ENCODE measurements at regions not wholly inside any gene's neighbourhood (a gene's known extent, or its start where the extent isn't known, plus 50 kb on each side); places are given as distances from the start of the nearest gene placed in this dataset.

- TF ChIP-seq CTCF (IDR thresholded peaks at IDR 0.05) = no peak
- DNase-seq (ENCODE audit: low spot score) = no peak
- ATAC-seq (ENCODE audit: low FRiP score) = no peak
These were observed 92.2 kb upstream of the RAD23B start for GRCh38 chr9:107190936-107191290.

GRCh38 chr9:107193251-107193650 lies 89.8 kb upstream of the RAD23B start:
- ATAC-seq (ENCODE audit: low FRiP score) (no peak), DNase-seq (ENCODE audit: low spot score) (no peak)
- TF ChIP-seq CTCF (IDR thresholded peaks at IDR 0.05) = no peak

- ATAC-seq (ENCODE audit: low FRiP score) (no peak), DNase-seq (ENCODE audit: low spot score) (no peak)
- no peak for TF ChIP-seq CTCF (IDR thresholded peaks at IDR 0.05)
These were observed 84.4 kb upstream of the RAD23B start for GRCh38 chr9:107198718-107199117.

- TF ChIP-seq CTCF (IDR thresholded peaks at IDR 0.05) = no peak
- no peak for ATAC-seq (ENCODE audit: low FRiP score)
- no peak for DNase-seq (ENCODE audit: low spot score)
These were observed 75.0 kb upstream of the RAD23B start for GRCh38 chr9:107208121-107208520.

GRCh38 chr9:107210775-107211174 lies 72.3 kb upstream of the RAD23B start:
- TF ChIP-seq CTCF (IDR thresholded peaks at IDR 0.05) = no peak
- DNase-seq (ENCODE audit: low spot score) = no peak
- no peak for ATAC-seq (ENCODE audit: low FRiP score)

GRCh38 chr9:107211284-107211923 lies 71.7 kb upstream of the RAD23B start:
- no peak for DNase-seq (ENCODE audit: low spot score)
- ATAC-seq (ENCODE audit: low FRiP score) = no peak
- TF ChIP-seq CTCF (IDR thresholded peaks at IDR 0.05) = no peak

GRCh38 chr9:107212613-107213012 lies 70.5 kb upstream of the RAD23B start:
- DNase-seq (ENCODE audit: low spot score) (no peak), ATAC-seq (ENCODE audit: low FRiP score) (no peak)
- no peak for TF ChIP-seq CTCF (IDR thresholded peaks at IDR 0.05)
